Mucosa of descending colon (tissue), 3 donors: ENCODE measurements at regions not wholly inside any gene's neighbourhood (a gene's known extent, or its start where the extent isn't known, plus 50 kb on each side); places are given as distances from the start of the nearest gene placed in this dataset.

Experiments used
- ATAC-seq: fragments of 200-7000 bp; cut with Tn5 transposase; one replicate; pipeline ENCODE4 v1.9.1; 2020; ENCODE audit warnings: mild to moderate bottlenecking, moderate library complexity
- DNase-seq, 3 donors: peaks; one replicate each; pipeline ENCODE4 v3.0.0-alpha.2; 2020
- H3K36me3 ChIP-seq: fragments of 200-600 bp; one replicate; pipeline ENCODE4 v1.8.0; 2021; ENCODE audit warnings: low read depth, mild to moderate bottlenecking
- H3K4me1 ChIP-seq: fragments of 200-600 bp; one replicate; pipeline ENCODE4 v1.8.0; 2021; ENCODE audit warnings: low read depth, mild to moderate bottlenecking
- H3K4me3 ChIP-seq: fragments of 200-600 bp; one replicate; pipeline ENCODE4 v1.8.0; 2021; ENCODE audit warnings: mild to moderate bottlenecking
- H3K9me3 ChIP-seq: fragments of 200-600 bp; one replicate; pipeline ENCODE4 v1.8.0; 2021; ENCODE audit warnings: mild to moderate bottlenecking
- intact Hi-C, 2 donors: fragments of 100-400 bp; cut with DNase I in 1 of 2; cut with micrococcal nuclease in 1 of 2; formaldehyde crosslinking; loops; one replicate each; pipeline versions ENCODE4 v1.11.0 to v1.11.1; 2022; cut with DNase I, micrococcal nuclease
- TF ChIP-seq, protein P1 (sequence below): fragments of 200-600 bp; IDR thresholded peaks from one replicate; pipeline ENCODE4 v1.8.0; 2022; ENCODE audit warnings: antibody characterized with exemption, mild to moderate bottlenecking
- donor health status: DM: no; HTN: no; CAD: no; lungs with moderate emphysema.
- donor health status: DM: no; HTN: no; CAD: no.
- donor health status: DM: no; HTN: yes; CAD: no.

DNA sequence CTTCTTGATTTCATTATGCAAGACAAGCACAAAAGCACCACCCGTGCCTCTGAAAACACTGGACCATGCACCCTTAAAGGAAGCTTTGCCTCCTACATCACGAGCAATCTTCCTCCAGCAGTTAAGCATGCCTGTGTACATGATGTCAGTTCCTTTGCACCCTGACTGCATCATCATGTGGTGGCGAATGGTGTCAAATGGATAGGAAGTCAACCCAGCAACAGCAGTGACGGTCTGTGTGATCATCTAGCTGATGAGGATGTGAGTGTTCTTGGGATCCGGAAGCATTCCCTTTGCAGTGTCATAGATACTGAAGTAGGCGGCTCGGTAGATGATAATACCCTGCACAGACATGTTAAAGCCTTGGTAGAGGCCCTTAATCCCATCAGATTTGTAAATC is 240.7 kb upstream of the FAM98A start:
- ATAC-seq (no peak), DNase-seq (no peak)
- no peaks in the 10 kb centered on the region for H3K4me1 ChIP-seq
- TF ChIP-seq, protein P1, sequence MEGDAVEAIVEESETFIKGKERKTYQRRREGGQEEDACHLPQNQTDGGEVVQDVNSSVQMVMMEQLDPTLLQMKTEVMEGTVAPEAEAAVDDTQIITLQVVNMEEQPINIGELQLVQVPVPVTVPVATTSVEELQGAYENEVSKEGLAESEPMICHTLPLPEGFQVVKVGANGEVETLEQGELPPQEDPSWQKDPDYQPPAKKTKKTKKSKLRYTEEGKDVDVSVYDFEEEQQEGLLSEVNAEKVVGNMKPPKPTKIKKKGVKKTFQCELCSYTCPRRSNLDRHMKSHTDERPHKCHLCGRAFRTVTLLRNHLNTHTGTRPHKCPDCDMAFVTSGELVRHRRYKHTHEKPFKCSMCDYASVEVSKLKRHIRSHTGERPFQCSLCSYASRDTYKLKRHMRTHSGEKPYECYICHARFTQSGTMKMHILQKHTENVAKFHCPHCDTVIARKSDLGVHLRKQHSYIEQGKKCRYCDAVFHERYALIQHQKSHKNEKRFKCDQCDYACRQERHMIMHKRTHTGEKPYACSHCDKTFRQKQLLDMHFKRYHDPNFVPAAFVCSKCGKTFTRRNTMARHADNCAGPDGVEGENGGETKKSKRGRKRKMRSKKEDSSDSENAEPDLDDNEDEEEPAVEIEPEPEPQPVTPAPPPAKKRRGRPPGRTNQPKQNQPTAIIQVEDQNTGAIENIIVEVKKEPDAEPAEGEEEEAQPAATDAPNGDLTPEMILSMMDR, result no peak
- no peaks in the 10 kb centered on the region for H3K36me3 ChIP-seq
- H3K4me3 ChIP-seq, result no peak overlapping the region
- H3K9me3 ChIP-seq, result peaks cover 27% of the 10 kb centered on the region
- intact Hi-C loops, result no loop called here

GRCh38 chr2:33836628-33837027 is 237.5 kb upstream of the FAM98A start:
- Histone ChIP-seq H3K4me1 (no peaks in the 10 kb centered on the region), H3K4me3 (no peak overlapping the region), H3K9me3 (peaks cover 37% of the 10 kb centered on the region), H3K36me3 (no peaks in the 10 kb centered on the region)
- DNase-seq (no peak), ATAC-seq (no peak)
- intact Hi-C loops, result no loop called here
- TF ChIP-seq, protein P1, result no peak

DNA sequence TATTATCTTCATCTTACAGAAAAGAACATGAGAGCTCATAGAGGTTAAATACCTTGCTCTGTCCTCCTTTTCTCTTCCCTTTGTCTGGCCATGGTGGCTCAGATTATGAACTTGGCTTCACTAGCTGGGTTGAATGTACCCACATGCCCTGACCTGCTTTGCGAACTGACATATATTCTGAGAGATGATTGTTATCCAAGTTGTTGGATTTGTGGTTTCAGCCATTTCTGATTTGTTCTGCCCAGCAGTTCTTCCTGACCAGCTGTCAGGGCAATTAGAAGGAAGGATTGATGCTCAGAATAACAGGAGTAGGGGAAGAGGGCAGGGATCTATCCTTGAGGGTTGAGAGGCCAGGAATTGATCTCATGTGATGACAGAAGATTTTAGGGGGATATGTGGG is 236.8 kb upstream of the FAM98A start:
- DNase-seq, result no peak
- intact Hi-C loops, result no loop called here
- Histone ChIP-seq H3K9me3 (peaks cover 33% of the 10 kb centered on the region), H3K36me3 (no peaks in the 10 kb centered on the region), H3K4me3 (no peak overlapping the region), H3K4me1 (no peaks in the 10 kb centered on the region)
- TF ChIP-seq, protein P1, result no peak
- ATAC-seq, result no peak

GRCh38 chr2:33822964-33823363 is 223.9 kb upstream of the FAM98A start:
- TF ChIP-seq, protein P1, result no peak
- no peak for DNase-seq
- Histone ChIP-seq H3K4me3 (no peak overlapping the region), H3K9me3 (peaks cover 16% of the 10 kb centered on the region), H3K4me1 (no peaks in the 10 kb centered on the region), H3K36me3 (no peaks in the 10 kb centered on the region)
- no peak for ATAC-seq
- intact Hi-C loops, result no loop called here

DNA sequence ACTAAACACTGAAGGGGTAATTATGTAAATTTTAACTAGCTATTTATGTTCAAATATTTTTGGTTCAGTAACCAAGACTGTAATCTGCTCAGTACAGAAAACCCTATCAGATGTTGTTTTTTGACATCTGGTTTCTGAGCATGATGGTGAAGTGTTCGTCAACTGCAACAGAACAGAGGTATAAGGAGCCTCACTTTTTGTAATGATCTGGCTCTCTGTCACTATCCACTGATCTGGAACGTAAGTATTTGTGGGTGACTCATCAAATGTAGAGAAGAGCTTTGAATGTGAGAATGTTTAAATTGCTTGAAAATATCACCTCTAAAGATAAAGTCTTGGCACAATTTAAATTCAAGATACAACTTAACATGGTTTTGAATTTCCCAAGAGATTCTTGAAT is 213.6 kb upstream of the FAM98A start:
- ATAC-seq (no peak), DNase-seq (no peak)
- Histone ChIP-seq H3K9me3 (no peaks in the 10 kb centered on the region), H3K36me3 (no peaks in the 10 kb centered on the region), H3K4me1 (no peaks in the 10 kb centered on the region), H3K4me3 (no peak overlapping the region)
- intact Hi-C loops, result no loop called here
- TF ChIP-seq, protein P1, result no peak
